ENCODE measurements at regions not wholly inside any gene's neighbourhood (a gene's known extent, or its start where the extent isn't known, plus 50 kb on each side); places are given as distances from the start of the nearest gene placed in this dataset.

GRCh38 chr10:79005126-79005810, 63.5 kb upstream of the ZMIZ1 start:
- no peak for TF ChIP-seq CTCF (IDR thresholded peaks at IDR 0.05)
- no peak for TF ChIP-seq ZFX (IDR thresholded peaks at IDR 0.05; ENCODE audit: borderline replicate concordance)

Data from 22Rv1 (cell line).